NCI-H345 treated with DMSO at 0.1 percent for 48 hours (cell line): ENCODE measurements at regions not wholly inside any gene's neighbourhood (a gene's known extent, or its start where the extent isn't known, plus 50 kb on each side); places are given as distances from the start of the nearest gene placed in this dataset.
A peak's percentile ranks its signal among the peaks of the same experiment; 100 is the strongest.
"Not testable (repeated sequence)": the region's sequence is repeated elsewhere in the genome, so short reads cannot be mapped to it uniquely, and the experiment has no call there.

Source experiments
- DNase-seq: peaks from one replicate; lab custom pipeline; 2025; ENCODE audit not compliant: unreplicated experiment; lab: John Stamatoyannopoulos, UW

- DNase-seq = peak; percentile 37
Measured at GRCh38 chr2:129922571-129923264, 56.7 kb upstream of the RAB6C start.

- DNase-seq = peak; percentile 67
Measured at GRCh38 chr2:129923265-129924091, 56.0 kb upstream of the RAB6C start.

GRCh38 chr2:129924115-129924514 lies 55.4 kb upstream of the RAB6C start:
- not testable (repeated sequence) for DNase-seq

- DNase-seq = no peak
Measured at GRCh38 chr2:129925381-129925780, 54.1 kb upstream of the RAB6C start.

- no peak for DNase-seq
Measured at GRCh38 chr2:129927696-129928095, 51.8 kb upstream of the RAB6C start.

GRCh38 chr2:129929321-129930290 lies 49.9 kb upstream of the RAB6C start:
- no peak for DNase-seq
